ENCODE measurements at regions not wholly inside any gene's neighbourhood (a gene's known extent, or its start where the extent isn't known, plus 50 kb on each side); places are given as distances from the start of the nearest gene placed in this dataset.

GRCh38 chr9:105850852-105851500 lies 156.6 kb downstream of the TMEM38B start:
- no peak for TF ChIP-seq CTCF (IDR thresholded peaks at IDR 0.05; ENCODE audit: borderline replicate concordance, extremely low read depth, low read length, poor library complexity, severe bottlenecking)
- TF ChIP-seq EZH2 (IDR thresholded peaks at IDR 0.05; ENCODE audit: borderline replicate concordance, low read depth, low read length, severe bottlenecking) = no peak

All from DND-41 (cell line).